ENCODE measurements at regions not wholly inside any gene's neighbourhood (a gene's known extent, or its start where the extent isn't known, plus 50 kb on each side); places are given as distances from the start of the nearest gene placed in this dataset.

- TF ChIP-seq CTCF (IDR thresholded peaks at IDR 0.05), result no peak
- no peak for TF ChIP-seq YY1 (IDR thresholded peaks at IDR 0.05; ENCODE audit: low read depth)
- TF ChIP-seq RXRA (IDR thresholded peaks at IDR 0.05; ENCODE audit: borderline replicate concordance, low read depth), result no peak
- no peak for TF ChIP-seq POLR2AphosphoS5 (IDR thresholded peaks at IDR 0.05; ENCODE audit: low read depth, low read length)
- TF ChIP-seq RAD21 (IDR thresholded peaks at IDR 0.05; ENCODE audit: low read length), result no peak
- TF ChIP-seq, protein P1, sequence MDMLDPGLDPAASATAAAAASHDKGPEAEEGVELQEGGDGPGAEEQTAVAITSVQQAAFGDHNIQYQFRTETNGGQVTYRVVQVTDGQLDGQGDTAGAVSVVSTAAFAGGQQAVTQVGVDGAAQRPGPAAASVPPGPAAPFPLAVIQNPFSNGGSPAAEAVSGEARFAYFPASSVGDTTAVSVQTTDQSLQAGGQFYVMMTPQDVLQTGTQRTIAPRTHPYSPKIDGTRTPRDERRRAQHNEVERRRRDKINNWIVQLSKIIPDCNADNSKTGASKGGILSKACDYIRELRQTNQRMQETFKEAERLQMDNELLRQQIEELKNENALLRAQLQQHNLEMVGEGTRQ (IDR thresholded peaks at IDR 0.05; ENCODE audit: borderline replicate concordance, low read depth, low read length), result no peak
- TF ChIP-seq REST (IDR thresholded peaks at IDR 0.05; ENCODE audit: low read depth, low read length), result no peak
- TF ChIP-seq MXI1 (IDR thresholded peaks at IDR 0.05; ENCODE audit: low read depth, low read length), result no peak
- TF ChIP-seq, protein P2, sequence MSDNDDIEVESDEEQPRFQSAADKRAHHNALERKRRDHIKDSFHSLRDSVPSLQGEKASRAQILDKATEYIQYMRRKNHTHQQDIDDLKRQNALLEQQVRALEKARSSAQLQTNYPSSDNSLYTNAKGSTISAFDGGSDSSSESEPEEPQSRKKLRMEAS (IDR thresholded peaks at IDR 0.05; ENCODE audit: low read depth), result no peak
Measured at GRCh38 chr12:58765076-58765475, 155.2 kb downstream of the LRIG3 start.
